GM18508 (cell line): ENCODE measurements at regions not wholly inside any gene's neighbourhood (a gene's known extent, or its start where the extent isn't known, plus 50 kb on each side); places are given as distances from the start of the nearest gene placed in this dataset.

ENCODE experiments used
- ATAC-seq: cut with Tn5 transposase; IDR thresholded peaks from one replicate; pipeline ENCODE4 v1.9.1; 2021; ENCODE audit warnings: moderate number of reproducible peaks; ENCODE audit not compliant: insufficient read depth, unreplicated experiment

DNA sequence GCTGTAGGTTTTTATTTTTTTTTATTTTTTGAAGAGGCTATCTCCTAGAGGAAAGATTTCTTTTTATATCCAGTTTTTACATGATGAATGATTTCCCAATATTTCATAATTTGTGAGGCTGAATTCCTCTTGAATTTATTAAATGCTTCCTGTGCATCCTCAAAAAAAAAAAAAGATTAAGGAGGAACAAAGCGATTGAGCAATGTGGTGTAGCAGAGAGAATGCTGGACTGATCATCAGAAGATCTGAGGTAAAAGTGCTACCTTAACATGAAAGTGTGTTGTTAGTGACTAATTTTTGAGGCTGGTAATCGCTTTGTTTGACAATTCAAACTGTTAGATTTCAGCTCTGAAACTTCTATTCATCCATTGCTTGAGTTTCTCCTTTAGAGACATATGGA, 125.1 kb downstream of the ESM1 start:
- ATAC-seq: no peak

DNA sequence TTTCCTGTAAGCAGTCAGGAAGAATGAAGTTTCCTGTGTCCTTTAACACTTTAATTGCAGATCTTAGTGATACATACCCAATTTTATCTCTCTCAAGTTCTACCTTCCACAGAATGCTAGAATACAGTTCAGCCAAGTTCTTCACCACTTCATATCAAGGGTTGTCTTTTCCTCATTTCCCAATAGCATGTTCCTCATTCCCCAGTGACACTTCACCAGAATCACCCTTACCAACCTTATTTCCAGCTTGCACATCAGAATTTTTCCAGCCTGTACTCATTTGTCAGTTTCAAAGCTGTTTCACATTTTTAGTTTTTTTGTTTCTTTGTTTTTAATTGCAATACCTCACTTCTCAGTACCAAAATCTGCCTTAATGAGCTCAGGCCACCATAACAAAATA, 126.1 kb downstream of the ESM1 start:
- ATAC-seq: no peak

DNA sequence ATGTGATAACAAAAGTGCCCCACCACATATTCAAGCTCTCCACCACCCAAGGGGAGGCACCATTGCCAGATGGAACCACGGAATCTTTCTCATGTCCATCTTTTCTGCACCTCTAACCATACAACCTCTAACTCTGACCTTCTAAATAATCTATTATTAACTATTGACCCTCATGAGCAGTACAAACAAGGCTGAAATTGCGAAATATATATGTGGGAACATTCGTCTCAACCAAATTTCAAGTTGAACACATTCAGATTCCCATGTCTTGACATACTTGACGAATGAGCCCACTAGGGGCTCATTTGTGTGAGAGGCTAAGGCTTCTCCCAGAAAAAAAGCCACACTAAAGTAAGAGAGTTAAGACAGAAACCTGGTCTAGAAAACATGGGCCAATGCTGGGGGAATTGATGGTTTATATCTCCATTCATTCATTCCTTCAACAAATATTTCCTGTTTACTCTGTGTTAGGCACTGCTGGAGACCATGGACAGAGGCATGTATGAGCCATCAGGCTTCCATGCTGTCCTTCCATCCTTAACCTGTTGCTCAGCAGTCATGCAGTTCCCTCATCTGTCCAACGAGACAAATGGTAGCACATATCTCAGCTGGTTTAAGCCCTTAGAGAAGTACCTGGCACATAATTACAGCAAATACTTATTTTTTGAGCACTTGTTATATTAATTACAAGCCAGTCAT, 130.4 kb downstream of the ESM1 start:
- no peak for ATAC-seq

DNA sequence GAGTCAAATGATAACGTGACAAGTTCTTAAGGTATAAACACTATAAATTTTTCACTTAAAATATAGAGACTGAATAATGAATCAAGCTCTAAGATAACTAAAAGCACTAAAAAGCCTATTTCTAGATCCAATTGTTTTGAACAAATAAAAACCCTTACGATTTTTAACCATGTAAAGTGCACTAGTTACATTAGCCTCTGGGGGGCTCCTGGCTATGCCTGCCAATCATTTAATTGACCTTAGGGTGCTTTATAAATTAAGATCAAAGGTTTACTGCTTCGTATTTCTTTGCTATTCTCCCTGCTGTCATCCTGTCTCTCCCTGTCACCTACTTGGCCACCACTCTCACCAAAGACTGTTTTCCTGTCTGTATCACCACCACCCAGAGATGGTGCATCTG, 133.4 kb downstream of the ESM1 start:
- no peak for ATAC-seq

DNA sequence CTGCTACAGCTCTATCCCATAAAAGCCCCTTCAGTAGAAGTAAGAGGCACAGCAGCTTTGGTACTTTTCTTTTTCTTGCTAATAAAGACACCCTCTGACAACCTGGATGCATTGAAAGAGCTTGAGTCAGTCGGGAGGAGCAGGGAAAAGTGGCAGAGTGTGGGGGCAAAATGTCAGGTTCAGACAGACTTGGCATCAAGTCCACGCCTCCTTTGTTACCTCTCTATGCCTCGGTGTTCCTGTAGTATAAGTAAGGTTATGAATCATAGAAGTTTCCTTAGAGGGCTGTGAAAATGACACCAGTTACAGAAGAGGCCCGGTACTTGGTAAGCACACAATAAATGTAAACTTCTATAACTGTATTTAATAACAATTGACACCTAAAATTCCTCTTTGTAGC, 133.9 kb downstream of the ESM1 start:
- no peak for ATAC-seq

DNA sequence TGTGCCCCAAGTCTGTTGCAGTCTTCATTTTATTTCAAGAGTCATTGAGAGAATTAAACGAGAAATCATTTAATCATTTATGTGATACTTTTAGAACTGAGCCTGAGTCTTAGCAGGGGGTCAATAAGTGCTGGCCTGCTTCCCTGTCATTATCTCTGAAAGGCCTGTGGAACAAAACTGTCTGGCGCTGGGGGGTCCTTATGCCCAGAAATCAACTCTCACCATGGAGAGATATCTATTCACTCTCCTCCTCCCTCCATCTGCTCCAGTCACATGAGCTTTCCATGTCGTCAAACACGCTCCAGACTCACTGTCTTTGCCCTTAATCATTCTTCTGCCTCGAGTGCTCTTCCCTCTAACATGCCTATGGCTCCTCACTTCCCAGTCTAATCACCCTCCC, 136.8 kb downstream of the ESM1 start:
- no peak for ATAC-seq

DNA sequence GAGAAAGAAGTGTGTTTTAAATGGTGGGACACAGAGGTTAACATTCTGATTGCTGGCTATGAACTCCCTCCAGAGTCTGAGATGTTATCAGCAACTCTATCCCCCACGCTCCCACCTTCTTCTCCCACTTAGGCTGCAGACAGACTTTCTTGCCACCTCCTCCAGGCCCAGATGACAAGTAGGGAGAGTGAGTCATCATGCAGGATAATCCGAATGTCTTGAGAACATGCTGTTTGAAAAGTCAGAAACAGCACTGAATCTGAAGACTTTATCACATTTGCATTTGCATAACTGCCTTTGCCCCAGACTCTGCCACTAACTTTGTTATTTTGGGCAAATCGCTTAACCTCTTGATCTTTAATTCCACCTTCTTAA, 139.8 kb downstream of the ESM1 start:
- ATAC-seq: no peak

DNA sequence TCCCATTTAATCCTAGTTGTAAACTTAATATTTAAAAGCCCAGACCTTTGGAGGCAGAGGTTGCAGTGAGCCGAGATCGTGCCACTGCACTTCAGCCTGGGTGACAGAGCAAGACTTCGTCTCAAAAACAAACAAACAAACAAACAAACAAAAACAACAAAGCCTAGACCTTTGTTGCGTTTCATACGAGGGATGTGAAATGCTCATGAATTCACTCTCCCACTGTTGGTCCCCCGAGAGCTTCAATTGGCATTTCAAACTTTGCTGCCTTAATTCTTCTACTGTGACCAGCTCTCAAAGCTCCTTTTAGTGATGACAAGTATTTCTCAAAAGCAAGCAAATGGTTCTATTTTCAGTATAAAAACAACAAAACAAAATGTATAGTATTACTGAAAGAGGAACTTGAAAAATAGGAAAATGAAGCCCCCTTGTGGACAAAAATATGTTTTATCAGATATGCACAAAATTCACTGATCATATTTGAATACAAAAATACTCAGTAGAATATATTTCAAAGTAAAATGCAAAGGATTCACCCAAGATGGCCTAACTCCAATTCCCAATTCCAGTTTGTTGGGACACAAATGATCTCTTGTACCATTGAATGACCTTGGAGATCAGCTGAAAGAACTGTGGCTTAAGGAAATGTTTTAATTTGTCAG, 140.4 kb downstream of the ESM1 start:
- no peak for ATAC-seq

DNA sequence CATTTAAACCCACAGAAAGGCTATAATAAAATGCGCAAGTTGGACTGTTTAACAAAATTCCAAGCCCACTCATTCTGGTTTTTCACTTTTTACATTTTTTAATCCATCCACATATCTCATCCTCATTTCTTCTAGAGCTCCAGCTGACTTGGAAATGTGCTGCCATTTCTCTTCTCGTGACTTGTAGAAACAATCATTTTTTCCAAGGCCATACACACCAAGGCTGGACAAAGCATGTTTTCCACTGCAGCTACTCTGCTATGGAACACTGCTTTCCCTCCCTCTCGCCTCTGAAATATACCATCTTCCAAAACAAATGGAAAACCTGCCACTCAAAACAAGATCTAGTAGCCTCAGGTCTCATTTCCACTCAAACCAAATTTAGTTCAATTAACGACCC, 141.1 kb downstream of the ESM1 start:
- no peak for ATAC-seq

DNA sequence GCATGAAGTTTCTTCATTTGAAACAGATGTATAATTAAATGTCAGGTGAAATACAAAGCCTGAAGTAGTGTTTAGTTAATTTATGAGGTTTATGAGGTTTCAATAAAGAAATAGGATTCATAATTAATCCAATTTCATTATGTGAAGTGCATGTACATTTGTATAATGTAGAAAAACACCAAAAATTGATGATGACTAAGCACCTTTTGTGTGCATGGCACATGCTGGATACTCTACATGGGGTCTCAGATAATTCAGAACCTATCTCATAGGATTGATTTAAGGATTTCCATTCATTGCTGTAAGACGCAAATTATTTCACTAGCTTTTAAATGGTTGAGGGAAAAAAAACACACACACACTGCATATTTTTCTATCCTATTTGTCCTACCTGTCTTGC, 143.9 kb downstream of the ESM1 start:
- no peak for ATAC-seq

DNA sequence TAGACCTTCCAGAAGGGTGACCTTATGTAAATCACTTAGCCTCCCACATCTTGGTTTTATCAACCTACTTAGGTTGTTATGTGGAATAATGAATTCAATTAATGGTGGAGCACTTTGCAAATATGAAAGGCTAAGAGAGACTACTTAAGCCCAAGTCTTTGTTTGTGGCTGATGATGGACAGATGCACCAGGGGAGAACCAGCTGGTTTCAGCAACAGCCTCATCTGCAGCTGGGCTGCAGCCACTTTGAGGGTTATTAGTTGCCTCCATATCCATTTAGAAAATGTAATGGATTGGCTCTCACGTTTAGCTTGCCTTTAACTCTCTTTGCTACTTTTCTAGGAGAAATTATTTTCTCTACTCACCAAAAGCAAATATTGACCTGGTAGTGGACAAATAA, 146.6 kb downstream of the ESM1 start:
- no peak for ATAC-seq

DNA sequence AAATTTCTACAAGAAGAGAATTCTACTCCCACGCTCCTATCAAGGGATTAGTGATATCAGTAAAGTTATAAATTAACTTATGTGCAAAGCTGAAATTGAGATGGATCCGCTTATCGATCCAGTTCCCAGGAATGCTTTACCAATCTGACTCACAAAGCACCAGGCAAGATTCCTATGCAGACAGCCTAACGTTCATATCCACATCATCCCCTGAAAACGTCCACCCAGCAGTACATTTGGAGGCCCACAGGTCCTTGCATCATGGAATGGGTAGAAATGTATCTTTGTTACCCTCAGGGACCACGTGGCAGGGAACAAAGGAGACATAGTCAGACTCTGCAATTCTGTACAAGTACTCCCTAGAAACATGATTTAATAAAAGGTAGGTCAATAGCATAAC, 147.4 kb downstream of the ESM1 start:
- ATAC-seq: no peak

DNA sequence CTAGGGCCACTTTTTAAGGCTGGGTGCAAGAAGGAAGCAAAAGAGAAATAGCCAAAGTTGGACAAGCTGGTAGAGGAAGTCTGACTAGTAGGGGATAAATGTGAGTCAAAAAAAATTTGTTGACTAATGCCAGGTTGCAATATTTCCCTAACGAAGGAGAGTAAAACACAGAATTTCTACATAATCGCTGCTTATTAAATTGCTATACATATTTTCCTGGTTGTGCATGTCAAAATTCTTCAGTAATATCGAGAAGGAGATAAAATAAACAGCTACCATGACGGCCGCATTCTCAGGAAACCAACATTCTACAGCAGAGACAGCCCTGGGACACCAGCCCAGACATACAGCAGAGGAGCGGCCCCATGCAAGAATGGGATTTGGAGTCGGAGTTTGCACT, 148.3 kb downstream of the ESM1 start:
- ATAC-seq: no peak

DNA sequence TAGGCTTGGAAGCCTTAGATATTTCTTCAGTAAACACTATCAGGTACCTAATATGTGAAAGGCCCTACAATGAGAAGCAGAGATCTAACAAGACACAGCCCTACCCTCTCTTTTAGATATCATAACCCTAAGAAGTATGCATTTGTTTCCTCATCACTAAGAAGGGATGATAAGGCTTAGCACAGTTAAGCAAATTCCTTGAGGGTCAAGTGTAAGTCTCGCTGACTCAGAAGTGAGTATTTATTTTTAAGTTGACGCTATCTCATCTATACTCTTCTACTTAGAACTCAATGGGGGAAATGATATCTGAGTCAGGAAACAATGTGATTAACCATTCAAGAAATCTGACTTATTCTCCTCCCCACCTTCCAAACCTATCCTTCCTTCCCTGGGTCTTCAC, 149.7 kb downstream of the ESM1 start:
- ATAC-seq: no peak

DNA sequence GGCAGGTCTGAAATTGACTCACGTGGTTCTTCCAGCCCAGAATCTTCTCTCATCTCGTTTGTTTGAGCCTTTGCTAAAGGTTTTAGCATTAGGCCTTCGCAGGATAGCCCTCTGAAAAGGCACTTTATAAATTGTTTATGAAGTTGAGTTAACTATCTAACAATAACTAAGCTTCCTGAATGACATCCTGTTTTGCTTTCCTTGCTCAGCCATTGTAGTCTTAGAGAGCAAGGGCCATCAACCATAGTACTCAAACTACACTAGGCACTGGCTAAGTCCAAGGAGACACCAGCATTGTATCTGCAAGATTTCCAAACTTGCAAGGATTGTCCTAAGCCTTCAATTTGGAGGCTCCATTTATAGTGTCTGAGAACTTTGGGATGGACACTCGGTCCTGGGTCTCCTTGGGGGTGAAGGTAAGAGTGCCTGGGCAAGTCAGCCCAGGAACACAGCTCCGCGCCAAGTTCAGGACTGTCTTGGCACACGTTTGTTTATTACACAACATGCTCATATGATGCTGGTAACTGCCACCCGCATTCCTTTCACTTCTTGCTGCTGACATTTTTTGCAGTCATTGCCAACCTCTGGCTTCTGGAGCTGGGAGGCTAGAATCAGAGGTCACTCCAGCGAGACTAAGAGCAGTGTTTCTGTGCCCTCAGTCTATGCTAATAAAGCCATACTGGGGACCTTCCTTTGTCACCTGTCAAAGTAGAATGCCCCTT, 151.1 kb downstream of the ESM1 start:
- no peak for ATAC-seq

DNA sequence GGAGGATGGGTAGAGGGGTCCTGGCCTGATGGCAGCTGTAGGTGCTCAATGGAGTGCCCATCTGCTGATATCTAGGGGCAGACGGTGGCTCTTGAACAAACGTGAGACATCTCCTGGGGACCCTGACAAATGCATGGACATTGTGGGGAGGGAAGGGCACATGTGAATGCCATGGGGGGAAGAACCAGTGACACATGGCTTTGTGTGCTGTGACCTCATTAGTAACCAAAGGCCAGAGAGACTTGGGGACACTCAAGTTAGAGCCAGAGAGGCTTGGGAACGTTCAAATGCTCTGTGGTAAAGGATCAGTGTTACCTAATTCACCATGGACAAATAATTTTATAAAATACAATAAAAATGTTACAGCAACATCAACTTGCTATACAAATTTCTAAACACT, 151.8 kb downstream of the ESM1 start:
- no peak for ATAC-seq

DNA sequence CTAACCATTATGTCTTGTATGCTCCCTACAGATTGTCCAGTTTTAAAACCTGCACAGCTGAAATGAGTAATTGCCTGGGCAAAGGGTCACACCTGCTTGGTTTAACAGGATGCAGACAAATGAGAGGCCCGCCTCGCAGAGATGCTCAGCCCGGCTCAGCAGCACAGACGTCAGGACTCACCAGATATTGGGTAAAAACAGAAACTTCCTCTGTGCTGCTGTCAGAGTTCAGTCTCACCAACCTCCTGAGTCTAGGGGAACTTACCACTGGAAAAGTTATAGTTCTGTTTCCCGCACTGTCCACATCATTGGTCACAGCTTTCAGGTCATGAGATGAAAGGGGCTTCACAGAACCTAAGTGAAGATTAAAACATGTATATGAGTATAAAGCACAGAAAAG, 152.5 kb downstream of the ESM1 start:
- ATAC-seq: no peak

DNA sequence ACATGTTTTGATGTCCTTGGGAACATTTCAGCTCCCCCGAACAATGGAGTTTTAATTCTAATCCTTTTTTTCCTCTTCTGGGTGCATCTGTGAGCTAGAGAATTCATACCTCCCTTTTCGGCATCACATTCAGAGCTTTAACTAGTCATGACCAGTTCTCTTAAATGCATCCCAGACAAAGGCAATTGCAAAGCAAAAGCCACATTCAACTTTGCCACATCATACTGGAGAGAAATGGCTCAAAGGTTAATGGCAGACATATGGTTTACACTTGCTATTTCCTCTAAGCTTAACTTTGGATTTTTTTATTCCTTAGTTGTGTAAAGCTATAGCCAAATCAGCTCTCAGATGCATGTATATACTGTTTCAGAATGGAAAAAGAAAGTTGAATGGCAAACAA, 153.3 kb downstream of the ESM1 start:
- ATAC-seq: no peak

DNA sequence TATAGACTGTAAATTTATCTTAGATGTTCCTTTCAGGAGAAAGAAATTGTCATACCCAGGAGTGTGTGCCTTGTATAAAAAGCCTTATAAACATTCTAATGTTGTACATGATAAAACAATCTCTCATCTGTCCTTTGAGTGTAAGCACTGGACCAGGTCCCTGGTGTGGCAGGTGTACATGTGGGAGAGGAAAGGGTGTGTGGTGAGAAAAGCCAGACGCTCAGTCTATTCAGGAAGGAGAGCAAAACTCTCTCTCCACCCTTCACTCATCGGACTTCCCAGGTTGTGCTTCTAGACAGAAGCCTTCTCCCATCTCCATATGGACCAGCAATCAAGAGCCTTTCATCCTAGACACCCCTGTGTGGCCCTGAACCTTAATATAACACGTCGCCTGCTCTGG, 154.2 kb downstream of the ESM1 start:
- ATAC-seq: no peak

DNA sequence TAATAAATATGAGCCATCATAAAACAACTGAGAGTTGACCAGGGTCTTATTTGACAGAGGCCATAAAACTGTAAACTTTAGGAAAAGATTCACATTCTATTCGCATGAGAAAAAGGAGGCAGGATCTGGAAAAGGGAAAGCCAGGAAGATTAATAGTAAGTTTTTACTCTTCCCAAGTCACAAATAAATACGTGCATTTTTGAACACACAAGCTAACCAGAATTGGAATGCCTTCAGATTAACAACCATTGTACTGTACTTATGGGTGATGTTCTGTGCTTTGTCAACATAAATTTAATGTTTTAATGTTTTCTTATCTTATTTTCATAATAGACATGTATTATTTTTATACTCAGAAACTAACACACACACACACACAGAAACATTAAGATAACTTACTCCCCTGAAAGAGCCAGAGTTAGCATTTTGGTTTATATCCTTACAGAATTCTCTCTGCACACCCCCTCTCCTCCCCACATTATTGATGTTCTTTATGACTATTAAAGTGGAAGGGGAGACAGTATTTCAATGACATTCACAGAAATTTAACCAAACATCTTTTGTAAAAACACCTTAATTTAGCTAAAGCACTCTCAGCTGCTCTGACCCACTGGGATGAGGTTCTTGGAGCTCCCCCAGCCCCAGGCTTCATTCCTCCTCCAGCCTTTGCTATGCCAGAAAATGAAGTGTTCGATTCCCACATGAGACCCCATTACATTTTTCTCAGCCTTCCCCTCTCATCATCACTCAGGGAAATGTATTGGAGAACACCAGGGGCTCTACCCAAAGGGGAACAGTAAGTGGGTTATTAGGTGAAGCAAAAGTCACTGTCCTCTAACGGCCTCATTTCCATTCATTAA, 155.5 kb downstream of the ESM1 start:
- no peak for ATAC-seq

DNA sequence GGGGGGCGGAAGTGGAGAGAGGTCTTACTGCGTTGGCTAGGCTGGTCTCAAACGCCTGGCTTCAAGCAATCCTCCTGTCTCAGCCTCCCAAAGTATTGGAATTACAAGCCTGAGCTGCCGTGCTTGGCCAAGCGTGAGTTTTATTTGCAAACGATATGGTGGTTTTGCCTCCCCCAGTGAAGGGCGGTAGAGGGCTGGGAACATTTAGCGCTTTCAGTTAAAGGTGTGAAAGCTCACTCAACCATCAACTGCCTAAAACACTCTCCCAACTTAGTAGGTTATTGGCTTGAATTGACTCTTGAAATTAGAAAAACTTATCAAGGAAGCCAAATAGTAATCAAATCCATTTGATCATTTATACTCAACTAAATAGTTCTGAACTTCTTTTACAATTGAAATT, 156.3 kb downstream of the ESM1 start:
- no peak for ATAC-seq
